HG03342 (cell line): ENCODE measurements at regions not wholly inside any gene's neighbourhood (a gene's known extent, or its start where the extent isn't known, plus 50 kb on each side); places are given as distances from the start of the nearest gene placed in this dataset.

Experiments
- ATAC-seq: cut with Tn5 transposase; IDR thresholded peaks from one replicate; pipeline ENCODE4 v1.9.1; 2021; ENCODE audit warnings: mild to moderate bottlenecking, moderate library complexity; ENCODE audit not compliant: unreplicated experiment

- no peak for ATAC-seq
Measured at GRCh38 chr6:40340957-40341356, 246.2 kb downstream of the LRFN2 start.

GRCh38 chr6:40340196-40340595 lies 247.0 kb downstream of the LRFN2 start:
- no peak for ATAC-seq

- ATAC-seq, result no peak
Measured at GRCh38 chr6:40338306-40338705, 248.9 kb downstream of the LRFN2 start.

- ATAC-seq, result no peak
Measured at GRCh38 chr6:40336940-40337760, 250.0 kb downstream of the LRFN2 start.

- no peak for ATAC-seq
Measured at GRCh38 chr6:40336296-40336695, 250.9 kb downstream of the LRFN2 start.

- ATAC-seq, result no peak
Measured at GRCh38 chr6:40334496-40335270, 252.5 kb downstream of the LRFN2 start.

GRCh38 chr6:40331545-40331944 lies 255.6 kb downstream of the LRFN2 start:
- ATAC-seq, result no peak

GRCh38 chr6:40330301-40330721 lies 256.9 kb downstream of the LRFN2 start:
- no peak for ATAC-seq

- ATAC-seq, result no peak
Measured at GRCh38 chr6:40328986-40329545, 258.1 kb downstream of the LRFN2 start.

- no peak for ATAC-seq
Measured at GRCh38 chr6:40328386-40328985, 258.7 kb downstream of the LRFN2 start.

GRCh38 chr6:40326714-40327421 lies 260.3 kb downstream of the LRFN2 start:
- ATAC-seq, result no peak

GRCh38 chr6:40325791-40326190 lies 261.4 kb downstream of the LRFN2 start:
- ATAC-seq, result no peak

- no peak for ATAC-seq
Measured at GRCh38 chr6:40325041-40325440, 262.1 kb downstream of the LRFN2 start.

GRCh38 chr6:40323881-40324634 lies 263.1 kb downstream of the LRFN2 start:
- no peak for ATAC-seq

GRCh38 chr6:40322336-40322735 lies 264.8 kb downstream of the LRFN2 start:
- ATAC-seq, result no peak

- no peak for ATAC-seq
Measured at GRCh38 chr6:40321616-40322015, 265.5 kb downstream of the LRFN2 start.

GRCh38 chr6:40320947-40321346 lies 266.2 kb downstream of the LRFN2 start:
- no peak for ATAC-seq

- no peak for ATAC-seq
Measured at GRCh38 chr6:40320441-40320840, 266.7 kb downstream of the LRFN2 start.

- ATAC-seq, result no peak
Measured at GRCh38 chr6:40319124-40319523, 268.0 kb downstream of the LRFN2 start.

- no peak for ATAC-seq
Measured at GRCh38 chr6:40315060-40315459, 272.1 kb downstream of the LRFN2 start.
